ENCODE measurements at regions not wholly inside any gene's neighbourhood (a gene's known extent, or its start where the extent isn't known, plus 50 kb on each side); places are given as distances from the start of the nearest gene placed in this dataset.

DNA sequence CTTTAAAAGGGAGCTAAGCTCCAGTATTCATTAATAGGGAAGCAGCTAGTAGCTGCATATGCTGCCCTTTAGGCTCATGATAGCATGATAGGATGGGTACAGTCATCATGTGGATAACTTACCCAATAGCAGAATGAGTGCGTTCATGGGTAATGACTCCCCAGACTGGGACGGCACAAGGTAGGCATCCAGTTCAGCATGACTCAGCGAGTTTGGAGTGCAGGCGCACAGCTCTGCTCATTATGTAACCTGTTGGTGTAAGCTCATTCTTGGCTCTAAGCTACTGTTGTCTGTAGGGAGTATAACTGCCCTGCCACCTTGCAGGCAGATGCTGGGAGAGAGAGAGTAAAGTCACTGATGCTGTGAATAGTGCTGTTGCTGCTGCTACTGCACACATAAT, 209.2 kb upstream of the SYT4 start:
- TF ChIP-seq, protein P1, sequence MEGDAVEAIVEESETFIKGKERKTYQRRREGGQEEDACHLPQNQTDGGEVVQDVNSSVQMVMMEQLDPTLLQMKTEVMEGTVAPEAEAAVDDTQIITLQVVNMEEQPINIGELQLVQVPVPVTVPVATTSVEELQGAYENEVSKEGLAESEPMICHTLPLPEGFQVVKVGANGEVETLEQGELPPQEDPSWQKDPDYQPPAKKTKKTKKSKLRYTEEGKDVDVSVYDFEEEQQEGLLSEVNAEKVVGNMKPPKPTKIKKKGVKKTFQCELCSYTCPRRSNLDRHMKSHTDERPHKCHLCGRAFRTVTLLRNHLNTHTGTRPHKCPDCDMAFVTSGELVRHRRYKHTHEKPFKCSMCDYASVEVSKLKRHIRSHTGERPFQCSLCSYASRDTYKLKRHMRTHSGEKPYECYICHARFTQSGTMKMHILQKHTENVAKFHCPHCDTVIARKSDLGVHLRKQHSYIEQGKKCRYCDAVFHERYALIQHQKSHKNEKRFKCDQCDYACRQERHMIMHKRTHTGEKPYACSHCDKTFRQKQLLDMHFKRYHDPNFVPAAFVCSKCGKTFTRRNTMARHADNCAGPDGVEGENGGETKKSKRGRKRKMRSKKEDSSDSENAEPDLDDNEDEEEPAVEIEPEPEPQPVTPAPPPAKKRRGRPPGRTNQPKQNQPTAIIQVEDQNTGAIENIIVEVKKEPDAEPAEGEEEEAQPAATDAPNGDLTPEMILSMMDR (conservative IDR thresholded peaks at IDR 0.05) = no peak
- TF ChIP-seq ZFX (IDR thresholded peaks at IDR 0.05) = no peak
